GM18907 (cell line): ENCODE measurements at regions not wholly inside any gene's neighbourhood (a gene's known extent, or its start where the extent isn't known, plus 50 kb on each side); places are given as distances from the start of the nearest gene placed in this dataset.

Experiments
- ATAC-seq: cut with Tn5 transposase; IDR thresholded peaks from one replicate; pipeline ENCODE4 v1.9.1; 2021; ENCODE audit warnings: mild to moderate bottlenecking, moderate library complexity; ENCODE audit not compliant: unreplicated experiment

DNA sequence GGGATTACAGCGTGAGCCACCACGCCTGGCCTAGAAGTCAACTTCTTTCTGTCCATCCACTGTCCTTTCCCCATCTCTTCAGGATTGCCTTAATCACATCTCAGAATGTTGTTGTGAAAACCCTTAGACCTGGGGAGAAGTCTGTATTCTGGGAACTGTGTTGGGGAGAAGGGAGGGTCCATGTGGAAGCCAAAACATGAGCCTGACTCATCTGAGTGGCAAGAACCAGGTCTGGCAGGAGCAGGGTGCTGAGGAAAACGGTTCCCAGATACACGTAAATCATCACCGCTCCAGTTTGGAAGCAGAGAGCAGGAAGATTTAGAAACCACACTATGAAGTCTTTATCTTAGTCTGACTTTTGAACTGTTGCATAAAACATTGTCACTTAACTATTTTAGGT lies 245.6 kb upstream of the RGS6 start:
- ATAC-seq, result no peak

DNA sequence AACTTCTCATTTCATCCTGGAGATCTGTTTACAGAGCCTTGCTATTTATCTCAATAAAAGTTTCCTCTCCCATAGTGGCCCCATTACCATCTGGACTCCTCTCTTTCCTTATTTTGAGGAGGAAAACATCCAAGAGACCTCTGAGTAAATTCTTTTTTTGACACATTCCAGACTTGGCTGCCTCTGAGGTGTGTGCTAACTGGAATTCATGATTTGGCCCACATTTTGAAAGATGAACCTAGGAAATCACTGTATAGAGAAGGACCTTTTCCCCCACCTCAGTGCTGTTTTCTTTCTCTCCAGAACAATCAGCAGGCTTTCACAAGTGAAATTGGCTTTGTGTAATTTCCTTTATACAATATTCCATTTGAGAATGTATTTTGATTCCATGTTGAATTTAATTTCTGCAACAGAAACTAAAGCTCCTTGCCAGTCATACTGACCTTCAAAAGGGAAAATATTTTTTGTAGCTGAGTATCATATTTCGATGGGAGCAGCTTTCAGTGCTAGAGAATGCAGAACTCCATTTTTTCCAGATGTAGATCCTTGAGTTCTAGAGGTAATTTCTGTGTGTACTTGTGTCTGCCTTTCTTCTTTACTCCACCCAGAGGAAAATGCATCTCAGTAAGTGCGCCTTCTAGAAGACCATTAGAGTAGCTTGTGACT lies 244.9 kb upstream of the RGS6 start:
- no peak for ATAC-seq

DNA sequence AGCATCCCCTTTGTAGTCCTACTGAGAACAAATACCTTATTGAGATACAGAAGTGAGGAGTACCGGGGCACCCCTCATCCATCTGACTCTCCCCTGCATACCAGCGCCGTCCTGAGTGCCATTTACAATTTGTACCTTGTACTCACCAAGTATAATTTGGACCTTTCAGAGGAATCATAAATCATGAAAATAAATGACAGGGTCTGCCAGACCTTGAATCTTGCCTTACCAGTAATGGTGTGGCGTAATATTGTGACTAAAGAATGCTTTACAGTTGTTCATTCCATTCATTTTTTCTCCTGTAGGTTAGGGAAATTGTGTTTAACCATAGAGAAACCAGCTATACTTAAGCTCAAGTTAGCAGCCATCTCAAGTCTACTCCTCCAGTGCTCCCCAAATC lies 243.7 kb upstream of the RGS6 start:
- ATAC-seq, result no peak

DNA sequence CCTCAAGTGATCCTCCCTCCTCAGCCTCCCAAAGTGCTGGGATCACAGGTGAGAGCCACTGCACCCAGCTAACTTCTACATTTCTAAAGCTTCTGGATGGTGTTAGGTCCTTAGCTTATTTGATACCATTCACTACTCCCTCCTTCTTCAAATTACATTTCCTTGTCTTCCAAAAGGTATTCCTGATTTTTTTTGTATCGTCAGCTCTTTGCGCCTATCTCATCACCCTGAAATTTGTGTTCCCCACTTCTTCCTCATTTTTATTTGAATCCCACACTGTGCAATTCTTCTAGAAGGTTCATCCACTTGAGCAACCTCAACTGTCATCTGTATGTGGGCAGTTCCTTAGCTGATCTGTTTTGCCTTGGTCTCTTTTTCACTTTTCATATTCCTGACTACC lies 241.8 kb upstream of the RGS6 start:
- no peak for ATAC-seq

- no peak for ATAC-seq
These were observed 239.7 kb upstream of the RGS6 start for GRCh38 chr14:71692496-71692895.

GRCh38 chr14:71693381-71693780 lies 238.8 kb upstream of the RGS6 start:
- no peak for ATAC-seq

- no peak for ATAC-seq
These were observed 237.4 kb upstream of the RGS6 start for GRCh38 chr14:71694591-71695530.

- ATAC-seq, result no peak
These were observed 236.4 kb upstream of the RGS6 start for GRCh38 chr14:71695611-71696350.

DNA sequence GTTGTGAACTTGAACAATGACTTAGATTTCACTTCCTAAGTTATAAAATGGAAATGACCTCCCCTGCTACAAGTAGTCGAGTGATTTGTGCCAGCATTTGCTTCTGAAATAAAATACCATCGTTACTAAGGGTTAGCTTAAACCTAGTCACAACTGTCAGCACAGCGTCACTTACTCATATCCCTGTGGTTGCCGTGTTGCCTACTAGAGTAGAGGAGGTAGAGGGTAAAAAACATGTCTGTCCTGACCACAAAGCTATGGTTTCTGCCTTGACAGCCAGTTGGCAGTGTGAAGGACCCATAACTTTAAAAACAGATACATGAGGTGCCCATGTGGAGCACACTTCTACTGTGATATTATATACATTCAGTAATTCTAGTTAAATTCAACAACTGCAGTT lies 234.2 kb upstream of the RGS6 start:
- ATAC-seq, result no peak

DNA sequence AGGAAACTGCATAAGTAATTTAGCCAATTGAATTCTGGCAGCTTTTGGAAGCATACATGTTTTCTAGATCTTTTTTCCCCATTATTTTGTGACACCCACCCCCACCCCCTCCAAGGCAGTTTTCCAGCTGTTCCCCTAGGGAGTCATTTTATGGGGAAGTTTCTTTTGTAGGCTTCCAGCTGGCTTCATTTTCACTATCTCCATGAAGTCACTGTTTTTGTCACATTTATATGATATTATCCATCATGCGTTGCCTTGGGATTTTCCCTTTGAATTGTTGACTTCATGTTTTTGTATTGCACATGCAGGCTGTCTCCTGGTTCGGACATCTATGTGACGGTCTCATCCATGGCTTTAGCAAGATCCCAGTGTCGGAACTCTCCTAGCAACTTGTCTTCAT lies 233.6 kb upstream of the RGS6 start:
- no peak for ATAC-seq

GRCh38 chr14:71701990-71702389 lies 230.2 kb upstream of the RGS6 start:
- ATAC-seq, result no peak

DNA sequence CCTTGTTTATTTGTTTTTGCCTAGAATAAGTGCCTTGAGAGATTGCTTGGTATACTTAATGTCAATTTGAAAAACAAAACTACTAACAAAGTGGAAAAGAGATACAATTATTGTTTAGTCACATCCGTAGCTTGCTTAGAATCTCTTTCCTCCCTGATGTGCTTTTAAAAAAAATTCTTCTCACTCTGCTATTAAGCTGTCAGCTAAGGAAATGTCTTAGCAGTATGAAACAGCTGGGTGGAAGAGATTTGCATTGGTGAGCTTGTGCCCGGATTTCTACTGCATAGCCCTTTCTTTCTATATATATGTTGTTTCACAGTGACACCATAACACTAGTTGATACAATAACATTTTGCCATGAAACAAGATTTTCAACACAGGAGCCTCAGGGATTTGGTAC lies 229.4 kb upstream of the RGS6 start:
- no peak for ATAC-seq

- no peak for ATAC-seq
These were observed 228.8 kb upstream of the RGS6 start for GRCh38 chr14:71703477-71703876.

DNA sequence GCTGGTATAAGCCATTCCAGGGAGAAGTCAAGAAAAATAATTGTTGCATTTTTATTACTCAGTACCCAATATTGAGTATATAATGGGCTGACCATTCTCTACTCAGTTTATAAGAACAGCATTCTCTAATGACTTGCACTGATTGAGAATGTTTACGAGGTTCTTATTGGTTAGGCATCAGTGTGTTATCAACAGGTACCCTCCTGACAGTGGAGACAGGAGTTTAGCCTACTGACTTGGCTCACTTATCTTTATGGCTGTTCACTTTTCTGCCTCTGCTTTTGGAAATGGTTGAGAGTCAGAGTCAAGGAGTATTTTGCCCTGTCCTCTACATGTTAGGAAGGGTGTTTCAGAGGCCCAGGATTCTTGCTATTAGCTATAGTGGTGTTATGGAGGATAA lies 228.0 kb upstream of the RGS6 start:
- ATAC-seq, result no peak

DNA sequence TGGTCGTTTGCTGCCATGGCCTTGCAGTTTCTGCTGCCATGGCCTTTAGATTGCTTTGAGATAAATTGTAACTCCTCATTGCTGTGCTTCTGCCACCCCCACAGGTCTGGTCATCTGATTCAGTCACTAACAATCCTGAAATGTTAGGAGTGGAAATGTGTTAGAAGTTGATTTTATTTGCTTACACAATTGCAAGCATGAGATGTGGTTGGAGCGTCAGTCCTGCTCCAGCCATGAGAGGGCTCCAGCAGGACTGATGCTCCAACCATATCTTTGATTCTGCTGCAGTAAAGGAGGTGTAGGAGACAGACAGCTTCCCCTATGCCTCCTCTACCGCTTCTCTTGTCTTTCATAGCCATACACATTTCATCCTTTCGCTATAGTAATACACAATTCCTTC lies 226.8 kb upstream of the RGS6 start:
- no peak for ATAC-seq

DNA sequence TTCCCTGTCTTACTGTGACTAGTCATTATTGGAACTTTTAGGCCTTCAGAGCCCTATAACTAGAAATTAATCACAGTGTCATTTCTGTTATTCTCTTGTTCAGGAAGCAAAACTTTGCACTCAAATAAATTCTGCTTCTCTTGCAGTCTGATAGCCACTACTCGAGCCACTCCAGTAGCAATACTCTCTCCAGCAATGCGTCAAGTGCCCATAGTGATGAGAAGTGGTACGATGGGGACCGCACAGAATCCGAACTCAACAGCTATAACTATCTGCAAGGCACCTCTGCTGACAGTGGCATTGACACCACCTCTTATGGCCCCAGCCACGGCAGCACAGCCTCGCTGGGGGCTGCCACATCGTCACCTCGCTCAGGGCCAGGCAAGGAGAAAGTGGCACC lies 223.2 kb upstream of the RGS6 start:
- ATAC-seq, result no peak

DNA sequence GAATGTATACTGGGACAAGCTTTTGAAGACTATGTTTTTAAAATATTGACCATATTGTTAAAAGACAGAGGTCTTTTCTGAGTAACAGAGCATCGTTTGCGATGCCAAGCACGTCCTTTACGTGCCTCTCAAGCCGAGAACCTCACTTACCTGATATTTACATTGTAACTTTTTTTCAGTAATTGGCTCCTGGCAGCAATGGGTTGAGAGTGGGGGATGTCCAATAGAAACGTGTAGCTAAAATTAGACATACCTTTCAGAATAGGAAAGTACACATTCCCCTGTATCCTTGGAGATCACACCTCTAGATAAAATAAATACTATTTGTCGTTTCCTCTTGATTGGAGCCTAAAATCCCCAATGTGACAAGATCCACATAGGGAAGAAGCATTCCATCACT lies 222.2 kb upstream of the RGS6 start:
- no peak for ATAC-seq

GRCh38 chr14:71711125-71711524 lies 221.1 kb upstream of the RGS6 start:
- ATAC-seq, result no peak

- no peak for ATAC-seq
These were observed 220.6 kb upstream of the RGS6 start for GRCh38 chr14:71711619-71712018.

GRCh38 chr14:71712478-71712877 lies 219.8 kb upstream of the RGS6 start:
- ATAC-seq, result no peak

- no peak for ATAC-seq
These were observed 219.2 kb upstream of the RGS6 start for GRCh38 chr14:71713016-71713415.

GRCh38 chr14:71713451-71713850 lies 218.8 kb upstream of the RGS6 start:
- ATAC-seq, result no peak
